B cell (primary cell): ENCODE measurements at regions not wholly inside any gene's neighbourhood (a gene's known extent, or its start where the extent isn't known, plus 50 kb on each side); places are given as distances from the start of the nearest gene placed in this dataset.

Source experiments
- ATAC-seq: fragments of 200-7000 bp; cut with Tn5 transposase; one replicate; pipeline ENCODE4 v1.10.0; 2021; ENCODE audit warnings: low read depth, mild to moderate bottlenecking, moderate number of reproducible peaks, moderate library complexity
- CTCF ChIA-PET: fragments of 350-600 bp; sonication (Branson Sonifier 250); formaldehyde crosslinking; loops from one replicate; lab custom pipeline; 2021; ENCODE audit warnings: antibody characterized with exemption, inconsistent platforms; lab: Charles Lee
- POLR2A ChIA-PET: fragments of 350-600 bp; sonication (Branson Sonifier 250); formaldehyde crosslinking; loops from one replicate; lab custom pipeline; 2021; ENCODE audit warnings: antibody characterized with exemption; lab: Charles Lee
- DNase-seq: peaks from one replicate; pipeline ENCODE4 v3.0.0; 2013
- H2AFZ ChIP-seq: 2 replicates; pipeline ENCODE4 v1.6.1; 2012; ENCODE audit warnings: mild to moderate bottlenecking, low read depth, low read length; ENCODE audit not compliant: insufficient read depth, poor library complexity, severe bottlenecking
- H3K27ac ChIP-seq, 2 donors: 1 replicate in 1 of 2; 2 replicates in 1 of 2; pipeline ENCODE4 v1.5.1; 2012 to 2013; ENCODE audit warnings: low read length in 2 of 2, mild to moderate bottlenecking in 2 of 2, moderate library complexity in 1 of 2
- H3K27me3 ChIP-seq, 4 experiments: fragments of 200-600 bp in 1 of 4; sonication (generic) in 1 of 4; replicated peaks in 1 of 4; 1 replicate in 2 of 4; 2 replicates in 2 of 4; pipeline versions ENCODE4 v1.6.1 to v1.7.0; 2013 to 2016; ENCODE audit warnings: low read length in 3 of 4, mild to moderate bottlenecking in 2 of 4, mixed read lengths in 1 of 4, moderate library complexity in 1 of 4; ENCODE audit not compliant: insufficient read depth in 4 of 4, control insufficient read depth in 3 of 4; ENCODE audit errors: control extremely low read depth in 1 of 4
- H3K36me3 ChIP-seq, 2 experiments: replicated peaks in 1 of 2; 1 replicate in 1 of 2; 2 replicates in 1 of 2; pipeline versions ENCODE4 v1.6.1 to v1.7.1; 2013; ENCODE audit warnings: low read length in 1 of 2; ENCODE audit not compliant: insufficient read depth in 2 of 2, control insufficient read depth in 1 of 2; ENCODE audit errors: control extremely low read depth in 1 of 2, extremely low read depth in 1 of 2
- H3K4me1 ChIP-seq, 2 donors: fragments of 200-600 bp in 1 of 2; sonication (generic) in 1 of 2; 1 replicate in 1 of 2; 2 replicates in 1 of 2; pipeline versions ENCODE4 v1.5.1 to v1.6.1; 2013 to 2017; ENCODE audit warnings: low read length in 2 of 2; ENCODE audit not compliant: control insufficient read depth in 2 of 2, insufficient read depth in 2 of 2
- H3K4me2 ChIP-seq: replicated peaks from 2 replicates; pipeline ENCODE3; 2012; ENCODE audit warnings: mild to moderate bottlenecking, low read depth, low read length; ENCODE audit not compliant: poor library complexity, severe bottlenecking
- H3K4me3 ChIP-seq, 5 experiments: fragments of 200-600 bp in 1 of 5; sonication (generic) in 1 of 5; 1 replicate in 3 of 5; 2 replicates in 2 of 5; pipeline versions ENCODE4 v1.5.1 to v1.7.0; 2011 to 2016; ENCODE audit warnings: low read length in 4 of 5, mild to moderate bottlenecking in 4 of 5, low read depth in 2 of 5, control low read depth in 1 of 5, moderate library complexity in 1 of 5; ENCODE audit not compliant: insufficient read depth in 1 of 5; ENCODE audit errors: control extremely low read depth in 1 of 5, extremely low read depth in 1 of 5
- H3K79me2 ChIP-seq: fragments of 200-600 bp; sonication (generic); one replicate; pipeline ENCODE4 v1.6.0; 2016; ENCODE audit warnings: low read length; ENCODE audit not compliant: control insufficient read depth, insufficient read depth
- H3K9ac ChIP-seq: fragments of 200-600 bp; sonication (generic); 2 replicates; pipeline ENCODE4 v1.6.1; 2017; ENCODE audit warnings: mild to moderate bottlenecking, low read length, moderate library complexity
- H3K9me3 ChIP-seq, 3 donors: one replicate each; pipeline versions ENCODE4 v1.6.1 to v1.7.1; 2013; ENCODE audit warnings: low read length in 2 of 3; ENCODE audit not compliant: control insufficient read depth in 2 of 3, insufficient read depth in 1 of 3; ENCODE audit errors: control extremely low read depth in 1 of 3
- H4K20me1 ChIP-seq: 2 replicates; pipeline ENCODE4 v1.6.0; 2012; ENCODE audit warnings: mild to moderate bottlenecking, low read length; ENCODE audit not compliant: insufficient read depth, control insufficient read depth, poor library complexity, severe bottlenecking
- H3K27ac Mint-ChIP-seq: one replicate; pipeline ENCODE4 v1.8.0; 2021; ENCODE audit warnings: mixed read lengths
- H3K27me3 Mint-ChIP-seq: one replicate; pipeline ENCODE4 v1.8.0; 2021; ENCODE audit warnings: mixed read lengths
- H3K4me1 Mint-ChIP-seq: one replicate; pipeline ENCODE4 v1.8.0; 2021; ENCODE audit warnings: mixed read lengths
- H3K4me3 Mint-ChIP-seq: one replicate; pipeline ENCODE4 v1.8.0; 2021; ENCODE audit warnings: mixed read lengths
- H3K9me3 Mint-ChIP-seq: one replicate; pipeline ENCODE4 v1.8.0; 2022; ENCODE audit warnings: mixed read lengths; ENCODE audit not compliant: insufficient read depth
- EZH2 ChIP-seq: IDR thresholded peaks from 2 replicates; pipeline ENCODE4 v1.6.1; 2012; ENCODE audit warnings: borderline replicate concordance, low read depth, mild to moderate bottlenecking, moderate library complexity, low read length; ENCODE audit not compliant: insufficient read depth, poor library complexity, severe bottlenecking
- WGBS: methylation state at CpG from one replicate; pipeline ENCODE4 v1.1.5; 2013; ENCODE audit warnings: missing lambda C conversion rate; ENCODE audit not compliant: insufficient coverage; 5-methylcytosine and 5-hydroxymethylcytosine counted together
- intact Hi-C: fragments of 100-400 bp; cut with micrococcal nuclease; formaldehyde crosslinking; loops from one replicate; pipeline ENCODE4 v1.10.0; 2022
- TF ChIP-seq, protein P1 (sequence below): fragments of 200-600 bp; IDR thresholded peaks from one replicate; pipeline ENCODE4 v1.8.0; 2022; ENCODE audit warnings: antibody characterized with exemption, mild to moderate bottlenecking

DNA sequence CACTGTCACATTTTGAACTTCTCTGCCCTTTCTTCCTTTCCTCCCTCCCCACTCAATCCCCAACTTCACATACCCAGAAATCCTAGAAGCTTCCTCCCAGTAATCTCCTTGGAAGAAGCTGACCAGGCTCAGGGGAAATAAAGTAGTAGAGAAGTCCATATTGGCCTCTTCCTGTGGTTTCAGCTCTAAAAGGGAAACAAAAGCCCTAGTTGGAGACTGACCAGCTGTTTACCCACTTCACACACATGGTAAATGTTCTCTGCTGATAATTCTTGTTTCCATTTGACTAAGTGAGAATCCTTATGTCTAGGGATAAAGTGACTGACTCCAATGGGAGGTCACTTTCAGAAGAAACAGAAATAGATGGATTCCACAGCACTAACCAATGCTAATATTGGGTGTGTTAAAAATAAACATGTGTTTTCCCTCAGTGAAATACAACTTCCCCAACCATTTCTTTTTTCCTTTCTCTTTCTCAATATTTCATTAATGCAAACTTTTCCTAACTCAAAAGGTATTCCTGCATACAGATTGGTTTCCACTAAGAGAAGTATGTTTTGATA lies 178.9 kb upstream of the DPT start:
- DNase-seq (no peak), ATAC-seq (no peak)
- Histone ChIP-seq H3K9ac (no peak overlapping the region), H3K4me1 (no peaks in the 10 kb centered on the region), H4K20me1 (no peaks in the 10 kb centered on the region), H3K4me3 (no peak overlapping the region), H2AFZ (no peak overlapping the region), H3K4me2 (no peak overlapping the region), H3K27me3 (no peaks in the 10 kb centered on the region), H3K36me3 (no peaks in the 10 kb centered on the region), H3K9me3 (no peaks in the 10 kb centered on the region), H3K27ac (no peak overlapping the region), H3K79me2 (no peaks in the 10 kb centered on the region)
- H3K4me3 Mint-ChIP-seq, result no peak overlapping the region
- no peaks in the 10 kb centered on the region for H3K9me3 Mint-ChIP-seq
- TF ChIP-seq, protein P1, sequence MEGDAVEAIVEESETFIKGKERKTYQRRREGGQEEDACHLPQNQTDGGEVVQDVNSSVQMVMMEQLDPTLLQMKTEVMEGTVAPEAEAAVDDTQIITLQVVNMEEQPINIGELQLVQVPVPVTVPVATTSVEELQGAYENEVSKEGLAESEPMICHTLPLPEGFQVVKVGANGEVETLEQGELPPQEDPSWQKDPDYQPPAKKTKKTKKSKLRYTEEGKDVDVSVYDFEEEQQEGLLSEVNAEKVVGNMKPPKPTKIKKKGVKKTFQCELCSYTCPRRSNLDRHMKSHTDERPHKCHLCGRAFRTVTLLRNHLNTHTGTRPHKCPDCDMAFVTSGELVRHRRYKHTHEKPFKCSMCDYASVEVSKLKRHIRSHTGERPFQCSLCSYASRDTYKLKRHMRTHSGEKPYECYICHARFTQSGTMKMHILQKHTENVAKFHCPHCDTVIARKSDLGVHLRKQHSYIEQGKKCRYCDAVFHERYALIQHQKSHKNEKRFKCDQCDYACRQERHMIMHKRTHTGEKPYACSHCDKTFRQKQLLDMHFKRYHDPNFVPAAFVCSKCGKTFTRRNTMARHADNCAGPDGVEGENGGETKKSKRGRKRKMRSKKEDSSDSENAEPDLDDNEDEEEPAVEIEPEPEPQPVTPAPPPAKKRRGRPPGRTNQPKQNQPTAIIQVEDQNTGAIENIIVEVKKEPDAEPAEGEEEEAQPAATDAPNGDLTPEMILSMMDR, result no peak
- no peak for TF ChIP-seq EZH2
- H3K4me1 Mint-ChIP-seq, result no peaks in the 10 kb centered on the region
- intact Hi-C loops, result no loop called here
- H3K27ac Mint-ChIP-seq, result no peak overlapping the region
- POLR2A ChIA-PET, result no interaction called here
- CTCF ChIA-PET, result no interaction called here
- peaks cover 6% of the 10 kb centered on the region for H3K27me3 Mint-ChIP-seq

DNA sequence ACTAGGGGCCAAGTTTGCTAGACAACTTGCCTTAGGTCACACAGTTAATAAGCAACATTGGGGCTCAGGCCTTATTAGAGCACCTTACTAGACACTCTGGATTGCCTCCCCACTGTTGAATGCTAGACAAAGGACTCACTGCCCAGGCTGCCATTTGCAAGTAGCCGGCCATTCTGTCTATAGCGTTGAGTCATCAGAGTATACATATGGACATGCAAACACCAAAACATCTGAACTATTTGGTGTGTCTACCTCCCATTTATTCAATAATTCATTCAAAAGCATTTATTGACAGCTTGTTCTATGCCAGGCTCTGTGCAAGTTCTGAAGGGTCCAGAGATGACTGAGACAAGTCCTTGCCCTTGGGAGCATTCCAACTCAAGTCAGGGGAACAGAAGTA lies 181.4 kb upstream of the DPT start:
- WGBS, result 100% methylated on average over 1 of the region's 2 CpGs
- POLR2A ChIA-PET, result no interaction called here
- Histone ChIP-seq H3K79me2 (no peaks in the 10 kb centered on the region), H3K4me2 (no peak overlapping the region), H3K27me3 (no peaks in the 10 kb centered on the region), H3K9me3 (no peaks in the 10 kb centered on the region), H3K36me3 (no peaks in the 10 kb centered on the region), H3K27ac (no peak overlapping the region), H3K4me3 (no peak overlapping the region), H3K4me1 (no peaks in the 10 kb centered on the region), H4K20me1 (no peaks in the 10 kb centered on the region), H2AFZ (no peak overlapping the region), H3K9ac (no peak overlapping the region)
- DNase-seq (no peak), ATAC-seq (no peak)
- no peak overlapping the region for H3K4me3 Mint-ChIP-seq
- H3K27me3 Mint-ChIP-seq, result peaks cover 6% of the 10 kb centered on the region
- no peaks in the 10 kb centered on the region for H3K9me3 Mint-ChIP-seq
- no peaks in the 10 kb centered on the region for H3K4me1 Mint-ChIP-seq
- no peak overlapping the region for H3K27ac Mint-ChIP-seq
- intact Hi-C loops, result no loop called here
- CTCF ChIA-PET, result no interaction called here
- no peak for TF ChIP-seq EZH2
- TF ChIP-seq, protein P1, result no peak
